Pancreas (tissue), 10 donors: ENCODE measurements at regions not wholly inside any gene's neighbourhood (a gene's known extent, or its start where the extent isn't known, plus 50 kb on each side); places are given as distances from the start of the nearest gene placed in this dataset.

ENCODE experiments used
- ATAC-seq, 4 donors: fragments of 200-7000 bp; cut with Tn5 transposase; one replicate each; pipeline versions ENCODE4 v1.8.0 to v1.9.1; 2020; ENCODE audit warnings: mild to moderate bottlenecking in 4 of 4, moderate library complexity in 4 of 4
- DNase-seq, 6 donors: peaks; one replicate each; pipeline ENCODE4 v3.0.0-alpha.2; 2020
- FAIRE-seq: peaks from 2 replicates; lab custom pipeline; 2012; peaks lifted over from hg19 to GRCh38; lab: Jason Lieb, UNC
- H3K27ac ChIP-seq, 4 donors: fragments of 200-600 bp; sonication (generic); 1 replicate in 3 of 4; 2 replicates in 1 of 4; pipeline versions ENCODE4 v1.5.0 to v1.8.0; 2020
- H3K27me3 ChIP-seq, 4 donors: fragments of 200-600 bp; one replicate each; pipeline ENCODE4 v1.8.0; 2021
- H3K36me3 ChIP-seq, 3 donors: fragments of 200-600 bp; sonication (generic) in 1 of 3; one replicate each; pipeline versions ENCODE4 v1.5.0 to v1.8.0; 2020 to 2021
- H3K4me1 ChIP-seq, 3 donors: fragments of 200-600 bp; one replicate each; pipeline ENCODE4 v1.8.0; 2021
- H3K4me3 ChIP-seq, 4 donors: fragments of 200-600 bp; sonication (generic) in 2 of 4; one replicate each; pipeline versions ENCODE4 v1.5.0 to v1.8.0; 2020 to 2021
- H3K9me3 ChIP-seq, 4 donors: fragments of 200-600 bp; one replicate each; pipeline ENCODE4 v1.8.0; 2021
- WGBS, 2 donors: extraction: QIAGEN DNeasy Blood & Tissue Kit; methylation state at CpG; one replicate each; pipeline ENCODE4 v1.1.7; 2013; 5-methylcytosine and 5-hydroxymethylcytosine counted together
- intact Hi-C, 3 donors: fragments of 100-400 bp; cut with DNase I; formaldehyde crosslinking; loops; one replicate each; pipeline versions ENCODE4 v1.11.1 to v1.14.2; 2022
- TF ChIP-seq, protein P1 (sequence below), 4 donors: fragments of 200-600 bp; sonication (generic) in 3 of 4; IDR thresholded peaks; one replicate each; pipeline versions ENCODE4 v1.5.0 to v1.8.0; 2021; ENCODE audit warnings: antibody characterized with exemption in 4 of 4
- donor health status: healthy with polysubstance abuse.
- donor health status: DM: no; HTN: no; CAD: no; lungs with moderate emphysema.
- donor health status: DM: no; HTN: no; CAD: no.
- donor health status: control.
- donor health status: control.
- donor health status: Bipolar disorder and iron deficiency.
- donor health status: DM: yes; HTN: yes; CAD: no.
- donor health status: DM: no; HTN: no; CAD: no.
- donor health status: DM: no; HTN: no; CAD: no.
- donor health status: DM: yes; HTN: yes; CAD: no.

DNA sequence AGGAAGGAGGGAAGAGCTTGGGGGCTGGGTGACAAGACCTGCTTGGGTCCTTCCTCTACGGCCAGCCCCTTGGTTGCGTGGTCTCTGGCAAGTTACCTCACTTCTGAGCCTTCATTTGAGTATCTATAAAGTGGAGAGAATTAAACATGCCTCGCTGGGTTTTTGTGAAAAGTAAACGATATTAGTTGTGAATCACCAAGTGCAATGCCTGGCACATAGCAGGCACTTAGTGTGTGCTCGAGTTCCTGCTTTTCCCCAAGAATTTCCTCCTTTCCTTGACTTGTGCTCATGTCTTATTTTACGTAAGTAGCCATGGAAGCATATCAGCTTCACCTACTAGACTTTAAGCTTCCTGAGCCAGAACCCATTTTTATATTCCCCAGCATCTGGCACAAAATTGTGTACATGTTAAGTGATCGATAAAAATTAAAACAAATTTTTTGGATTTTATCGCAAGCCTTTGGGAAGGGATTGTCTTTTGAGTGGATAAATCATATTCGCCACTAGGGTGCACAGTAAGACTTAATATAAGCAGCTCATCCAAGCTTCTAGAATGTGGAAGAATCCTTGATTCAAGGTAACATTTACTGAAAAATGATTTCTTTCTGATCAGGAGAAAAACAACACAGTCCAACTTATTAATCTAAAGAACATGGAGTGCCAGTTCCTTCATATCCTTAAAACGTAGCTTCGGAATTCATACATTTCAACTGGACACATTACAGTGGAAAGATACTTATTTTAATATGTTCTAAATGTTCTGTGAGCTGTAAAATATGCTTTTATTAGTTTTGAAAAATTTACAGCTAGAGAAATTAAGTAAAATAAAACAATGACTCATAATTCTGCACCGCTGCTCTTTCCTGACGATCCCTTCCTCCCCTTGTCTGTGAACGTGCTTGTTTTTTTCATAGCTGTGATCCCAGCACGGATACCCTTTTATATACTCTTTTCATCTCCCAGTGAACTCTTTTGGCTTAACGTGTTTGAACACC is 62.0 kb downstream of the SLC25A47 start:
- Histone ChIP-seq H3K4me1 (peaks cover 8 to 14% (median 9%) of the 10 kb centered on the region in 3 donors), H3K9me3 (no peaks in the 10 kb centered on the region), H3K27me3 (no peaks in the 10 kb centered on the region), H3K4me3 (no peak overlapping the region), H3K27ac (no peak overlapping the region), H3K36me3 (no peaks in the 10 kb centered on the region)
- no peak for FAIRE-seq
- peak in 3 of 4 donors; percentile 57 to 68 (median 68) for ATAC-seq
- no peak for DNase-seq
- TF ChIP-seq, protein P1, sequence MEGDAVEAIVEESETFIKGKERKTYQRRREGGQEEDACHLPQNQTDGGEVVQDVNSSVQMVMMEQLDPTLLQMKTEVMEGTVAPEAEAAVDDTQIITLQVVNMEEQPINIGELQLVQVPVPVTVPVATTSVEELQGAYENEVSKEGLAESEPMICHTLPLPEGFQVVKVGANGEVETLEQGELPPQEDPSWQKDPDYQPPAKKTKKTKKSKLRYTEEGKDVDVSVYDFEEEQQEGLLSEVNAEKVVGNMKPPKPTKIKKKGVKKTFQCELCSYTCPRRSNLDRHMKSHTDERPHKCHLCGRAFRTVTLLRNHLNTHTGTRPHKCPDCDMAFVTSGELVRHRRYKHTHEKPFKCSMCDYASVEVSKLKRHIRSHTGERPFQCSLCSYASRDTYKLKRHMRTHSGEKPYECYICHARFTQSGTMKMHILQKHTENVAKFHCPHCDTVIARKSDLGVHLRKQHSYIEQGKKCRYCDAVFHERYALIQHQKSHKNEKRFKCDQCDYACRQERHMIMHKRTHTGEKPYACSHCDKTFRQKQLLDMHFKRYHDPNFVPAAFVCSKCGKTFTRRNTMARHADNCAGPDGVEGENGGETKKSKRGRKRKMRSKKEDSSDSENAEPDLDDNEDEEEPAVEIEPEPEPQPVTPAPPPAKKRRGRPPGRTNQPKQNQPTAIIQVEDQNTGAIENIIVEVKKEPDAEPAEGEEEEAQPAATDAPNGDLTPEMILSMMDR (IDR thresholded peaks at IDR 0.05), result peak in 3 of 4 donors; percentile 22 to 56 (median 36)
- intact Hi-C loops, result loop anchor here (5.0 to 10.0 kb wide), 3 partner anchors 267 to 1237 kb away; no protein-coding TSS in a partner anchor
- 55 to 58% methylated on average over 16 of the region's 16 CpGs for WGBS, 2 donors

DNA sequence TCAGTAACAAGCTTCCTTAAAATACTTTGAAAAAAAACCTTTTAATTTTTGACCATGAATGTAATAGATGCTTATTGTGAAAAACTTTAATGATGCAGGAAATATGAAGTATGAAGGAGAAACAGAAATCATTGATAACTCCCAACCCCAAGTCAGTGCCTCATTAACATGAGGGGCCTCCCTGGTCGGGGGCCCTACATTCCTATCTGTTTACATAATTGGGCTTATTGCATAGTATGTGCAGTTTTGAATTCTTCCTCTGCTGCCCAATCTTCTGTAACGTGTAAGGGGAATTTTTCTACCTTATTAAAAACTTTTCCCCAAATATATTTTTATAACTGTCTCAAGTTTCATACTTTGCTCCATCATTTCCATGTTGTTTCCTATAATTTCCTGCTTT is 63.0 kb downstream of the SLC25A47 start:
- no peak for DNase-seq
- TF ChIP-seq, protein P1 (IDR thresholded peaks at IDR 0.05), result no peak
- Histone ChIP-seq H3K36me3 (no peaks in the 10 kb centered on the region), H3K4me3 (no peak overlapping the region), H3K27ac (no peak overlapping the region), H3K9me3 (no peaks in the 10 kb centered on the region), H3K4me1 (peaks cover 8 to 15% (median 14%) of the 10 kb centered on the region in 3 donors), H3K27me3 (no peaks in the 10 kb centered on the region)
- ATAC-seq, result no peak
- FAIRE-seq, result no peak
- intact Hi-C loops, result loop anchor here in 1 of 3 donors (10.0 kb wide), 1 partner anchor 269 kb away; no protein-coding TSS in a partner anchor
- 48 to 60% methylated on average over 2 of the region's 2 CpGs for WGBS, 2 donors

DNA sequence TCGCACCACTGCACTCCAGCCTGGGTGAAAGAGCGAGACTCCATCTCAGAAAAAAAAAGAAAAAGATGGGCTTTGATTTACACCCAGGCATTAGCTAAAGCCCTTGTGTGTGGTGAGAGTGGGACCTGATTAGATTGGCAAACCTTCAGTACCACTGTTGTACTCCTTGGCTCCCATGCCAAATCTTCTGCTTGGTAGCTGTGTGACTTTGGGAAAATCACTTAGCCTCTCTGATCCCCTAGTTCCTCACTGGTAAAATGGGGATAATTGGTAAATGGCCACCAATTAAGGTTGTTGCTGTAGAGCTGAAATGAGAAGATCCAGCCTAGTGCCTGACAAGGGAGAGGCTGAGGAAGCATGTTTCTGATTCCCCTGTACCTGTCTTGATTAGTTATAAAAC is 63.7 kb downstream of the SLC25A47 start:
- no peak for FAIRE-seq
- intact Hi-C loops, result loop anchor here in 1 of 3 donors (10.0 kb wide), 1 partner anchor 268 kb away; no protein-coding TSS in a partner anchor
- ATAC-seq, result no peak
- Histone ChIP-seq H3K36me3 (no peaks in the 10 kb centered on the region), H3K9me3 (no peaks in the 10 kb centered on the region), H3K4me3 (no peak overlapping the region), H3K27ac (no peak overlapping the region), H3K4me1 (peaks cover 8 to 15% (median 14%) of the 10 kb centered on the region in 3 donors), H3K27me3 (no peaks in the 10 kb centered on the region)
- 87% methylated on average over 2 of the region's 2 CpGs for WGBS, 2 donors
- no peak for DNase-seq
- TF ChIP-seq, protein P1 (IDR thresholded peaks at IDR 0.05), result no peak

DNA sequence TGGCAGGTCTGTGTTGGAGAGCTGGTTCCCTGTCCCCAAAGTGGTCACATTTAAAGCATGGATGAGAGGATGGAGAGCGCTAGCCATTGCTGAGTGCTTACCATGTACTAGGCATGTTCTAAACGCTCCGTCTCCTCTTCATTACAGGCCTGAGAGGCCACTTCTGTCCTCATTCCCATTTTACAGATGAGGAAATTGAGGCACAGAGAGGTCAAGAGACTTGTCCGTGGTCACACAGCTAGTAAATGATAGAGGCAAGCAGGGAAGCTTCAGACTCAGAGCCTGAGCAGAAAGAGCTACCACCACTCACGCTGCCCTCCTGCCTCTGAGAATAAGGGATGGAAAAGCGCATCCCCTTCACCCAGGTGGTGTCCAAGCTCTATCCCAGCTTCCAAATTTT is 64.3 kb downstream of the SLC25A47 start:
- TF ChIP-seq, protein P1 (IDR thresholded peaks at IDR 0.05), result no peak
- H3K27ac ChIP-seq, result no peak overlapping the region
- no peaks in the 10 kb centered on the region for H3K9me3 ChIP-seq
- no peaks in the 10 kb centered on the region for H3K27me3 ChIP-seq
- FAIRE-seq, result no peak
- no peak overlapping the region for H3K4me3 ChIP-seq
- 86 to 94% methylated on average over 6 of the region's 6 CpGs for WGBS, 2 donors
- no peak for ATAC-seq
- H3K4me1 ChIP-seq, result peaks cover 8 to 15% (median 14%) of the 10 kb centered on the region in 3 donors
- intact Hi-C loops, result loop anchor here in 1 of 3 donors (10.0 kb wide), 1 partner anchor 267 kb away; no protein-coding TSS in a partner anchor
- no peaks in the 10 kb centered on the region for H3K36me3 ChIP-seq
- DNase-seq, result no peak
